ENCODE measurements at regions not wholly inside any gene's neighbourhood (a gene's known extent, or its start where the extent isn't known, plus 50 kb on each side); places are given as distances from the start of the nearest gene placed in this dataset.
"Not testable (repeated sequence)": the region's sequence is repeated elsewhere in the genome, so short reads cannot be mapped to it uniquely, and the experiment has no call there.

DNA sequence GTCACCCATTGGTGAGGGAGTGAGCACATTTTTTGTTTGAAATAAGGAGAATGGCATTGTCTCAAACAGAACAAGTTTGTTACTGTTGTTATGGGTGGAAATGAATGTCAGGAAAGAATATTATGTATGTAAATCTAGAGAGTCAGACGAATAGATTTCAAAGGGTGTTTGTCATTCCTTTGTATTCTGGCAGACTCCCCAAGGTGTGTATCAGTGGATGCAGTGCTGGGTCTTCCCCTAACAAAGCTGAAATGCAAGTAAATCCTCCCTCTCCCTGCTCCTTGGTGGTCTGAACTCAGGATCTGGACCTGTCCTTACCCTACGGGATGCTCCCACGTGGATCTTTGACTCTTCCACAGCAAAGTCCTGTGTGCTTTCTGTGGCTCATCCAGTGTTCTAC lies 139.5 kb upstream of the ZNF516 start:
- no peak for DNase-seq

DNA sequence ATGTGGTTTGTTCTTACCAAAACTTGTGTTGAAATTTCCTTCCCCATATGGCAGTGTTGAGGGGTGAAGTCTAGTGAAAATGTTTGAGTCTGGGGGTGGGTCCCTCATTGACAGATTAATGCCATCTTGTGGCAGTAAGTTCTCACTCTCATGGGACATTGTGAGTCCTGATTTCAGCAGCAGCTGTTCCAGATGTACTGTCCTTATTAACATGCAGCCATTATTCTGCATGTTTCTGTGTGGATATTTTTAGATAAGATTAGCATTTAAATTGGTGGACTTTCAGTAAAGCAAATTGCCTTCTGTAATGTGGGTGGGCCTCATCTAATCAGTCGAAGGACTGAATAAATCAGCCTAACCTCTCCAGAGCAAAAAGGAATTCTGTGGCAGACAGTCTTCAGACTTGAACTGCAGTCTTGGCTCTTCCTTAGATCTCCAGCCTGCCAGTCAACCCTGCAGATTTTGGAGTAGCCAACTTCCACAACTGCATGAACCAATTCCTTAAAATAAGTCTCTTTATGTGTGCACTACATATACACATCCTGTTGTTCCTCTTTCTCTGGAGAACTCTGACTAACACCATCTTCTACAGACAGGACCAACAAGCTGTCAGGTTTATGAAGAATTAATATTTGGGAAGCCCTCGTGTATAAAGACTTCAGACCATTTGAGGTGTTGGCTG lies 138.7 kb upstream of the ZNF516 start:
- DNase-seq: no peak

DNA sequence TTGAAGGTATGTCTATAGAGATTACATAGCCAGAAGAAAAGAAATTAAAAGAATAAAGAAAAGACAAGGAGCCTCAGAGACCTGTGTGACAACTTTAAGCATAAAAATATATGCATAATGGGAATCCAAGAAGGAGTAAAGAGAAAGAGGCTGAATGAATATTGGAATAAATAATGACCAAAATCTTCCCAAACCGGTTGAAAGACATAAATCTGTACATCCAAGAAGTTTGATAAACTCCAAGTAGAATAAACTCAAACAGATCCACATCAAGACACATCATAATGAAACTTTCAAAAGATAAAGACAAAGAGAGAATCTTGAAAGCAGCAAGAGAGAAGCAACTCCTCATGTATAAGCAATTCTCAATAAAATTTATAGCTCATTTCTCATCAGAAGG lies 132.4 kb upstream of the ZNF516 start:
- DNase-seq: no peak

DNA sequence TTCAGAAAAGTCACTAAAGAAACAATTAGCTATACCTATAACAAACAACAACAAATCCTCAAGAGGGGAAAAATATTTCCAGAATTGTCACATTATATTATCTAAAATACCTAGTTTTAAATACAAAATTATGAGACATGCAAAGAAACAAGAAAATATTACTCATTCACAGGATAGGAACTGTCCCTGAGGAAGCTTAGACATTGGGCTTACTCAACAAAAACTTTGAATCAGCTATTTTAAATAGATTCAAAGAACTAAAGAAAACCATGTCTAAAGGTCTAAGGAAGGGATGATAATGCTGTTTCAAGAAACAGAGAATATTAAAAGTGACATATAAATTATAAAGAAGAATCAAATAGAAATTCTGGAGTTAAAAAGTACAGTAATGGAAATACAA lies 131.9 kb upstream of the ZNF516 start:
- no peak for DNase-seq

DNA sequence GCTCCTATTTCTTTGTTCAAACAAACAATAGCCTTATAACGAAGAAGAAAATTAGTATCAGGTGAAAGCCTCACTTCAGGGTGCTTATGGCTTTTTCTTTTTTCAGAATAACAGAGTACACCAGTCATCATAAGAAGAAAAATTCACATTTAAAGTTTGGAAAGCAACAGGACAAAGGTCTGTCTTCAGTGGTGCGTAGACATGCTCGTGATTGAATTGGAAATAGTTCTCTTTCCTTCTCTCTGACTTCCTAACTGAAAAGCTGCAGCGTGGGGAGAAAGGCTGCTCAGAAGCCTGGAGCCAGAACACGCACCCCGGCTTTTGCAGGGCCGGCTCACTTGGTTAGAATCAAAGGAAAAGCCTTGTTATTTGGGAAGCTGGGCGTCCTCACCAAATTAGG lies 127.6 kb upstream of the ZNF516 start:
- no peak for DNase-seq

DNA sequence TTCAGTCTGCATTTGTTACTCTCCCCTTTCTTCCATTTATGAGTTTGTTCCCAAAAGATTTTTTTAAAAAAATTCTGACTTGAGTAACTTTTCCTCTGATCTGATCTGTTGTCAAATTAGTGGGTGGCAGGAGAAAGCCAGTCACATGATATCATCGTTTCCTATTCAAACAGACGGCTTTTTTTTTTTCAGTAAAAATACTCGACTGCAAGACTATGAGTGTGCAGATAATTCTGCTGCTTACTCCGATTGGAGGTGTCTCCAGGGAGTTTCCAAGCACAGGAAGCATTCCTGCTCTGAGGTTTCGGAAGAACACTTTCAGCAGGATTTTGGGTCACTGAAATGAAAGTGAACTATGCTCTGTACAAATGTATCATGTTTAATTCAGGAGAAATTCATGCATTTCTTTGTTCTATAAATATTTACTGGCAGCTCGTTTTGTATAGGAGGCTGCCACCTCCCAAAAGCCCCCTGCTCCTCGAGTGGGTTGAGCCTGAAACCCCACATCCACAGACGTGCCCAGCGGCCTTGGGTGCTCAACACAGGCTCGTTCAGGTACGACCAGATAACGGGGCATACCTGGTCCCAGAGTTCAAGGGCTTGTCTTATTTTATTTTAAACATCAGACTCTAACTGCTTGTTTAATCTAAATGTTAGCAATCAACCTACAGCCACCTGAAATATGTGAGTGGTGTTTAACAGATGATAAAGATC lies 126.9 kb upstream of the ZNF516 start:
- no peak for DNase-seq

DNA sequence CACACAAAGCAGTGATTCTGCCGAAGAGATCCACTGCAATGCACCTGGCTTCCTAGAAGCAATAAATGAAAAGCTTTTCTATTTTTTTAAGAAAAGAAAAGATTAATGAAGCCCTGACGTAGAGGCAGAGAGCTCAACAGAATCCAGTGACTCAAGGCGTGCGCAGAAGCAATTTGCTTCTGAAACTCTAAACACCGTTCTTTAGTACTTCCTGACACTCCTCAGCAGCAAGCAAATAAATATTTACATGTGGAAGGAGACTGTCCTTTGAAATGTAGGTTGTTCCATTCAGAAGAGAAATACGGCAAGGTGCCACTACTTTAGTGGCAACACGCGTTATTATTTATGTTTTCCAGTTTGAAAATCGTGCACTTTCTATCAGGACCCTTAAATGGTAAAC lies 126.2 kb upstream of the ZNF516 start:
- DNase-seq: no peak

DNA sequence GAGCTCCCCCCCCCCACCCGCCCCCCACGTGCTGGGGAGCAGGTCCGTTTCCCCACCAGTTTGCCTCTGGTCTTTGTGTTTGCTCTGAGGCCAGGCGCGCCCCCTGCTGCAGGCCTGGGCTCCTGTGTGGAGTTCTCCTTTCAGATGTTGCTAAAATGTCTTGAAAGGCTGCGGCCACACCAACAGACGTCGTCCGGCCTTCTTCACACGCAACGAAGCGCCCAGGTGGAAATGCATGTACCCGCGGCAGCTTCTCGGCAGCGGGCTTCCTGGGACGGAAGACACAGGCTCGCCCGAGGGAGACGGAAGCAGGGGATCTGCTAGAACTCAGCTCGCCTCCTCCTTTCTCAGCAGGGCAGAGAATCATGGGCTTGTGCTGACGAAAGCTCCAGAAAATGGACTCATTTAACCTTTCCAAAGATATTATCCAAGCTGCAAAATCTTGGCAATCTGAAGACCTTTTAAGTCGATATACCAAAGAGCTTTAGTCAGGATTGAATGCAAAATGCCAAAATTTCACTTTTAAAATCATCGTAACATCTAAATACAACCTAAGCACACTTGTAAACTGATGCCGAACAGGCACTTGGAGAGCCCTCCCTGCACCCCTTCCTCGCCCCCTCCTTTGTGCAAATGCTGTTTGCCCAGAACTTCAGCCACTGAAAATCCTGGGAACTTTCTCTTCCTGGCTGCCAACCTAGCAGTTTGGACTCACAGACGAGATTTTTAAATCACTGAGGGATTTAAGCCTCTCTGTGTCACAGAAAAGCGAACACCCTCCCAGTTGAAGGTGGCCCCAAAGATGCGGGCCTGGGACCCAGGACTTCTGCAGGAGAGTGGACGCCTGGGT lies 125.5 kb upstream of the ZNF516 start:
- peak; percentile 42 for DNase-seq

DNA sequence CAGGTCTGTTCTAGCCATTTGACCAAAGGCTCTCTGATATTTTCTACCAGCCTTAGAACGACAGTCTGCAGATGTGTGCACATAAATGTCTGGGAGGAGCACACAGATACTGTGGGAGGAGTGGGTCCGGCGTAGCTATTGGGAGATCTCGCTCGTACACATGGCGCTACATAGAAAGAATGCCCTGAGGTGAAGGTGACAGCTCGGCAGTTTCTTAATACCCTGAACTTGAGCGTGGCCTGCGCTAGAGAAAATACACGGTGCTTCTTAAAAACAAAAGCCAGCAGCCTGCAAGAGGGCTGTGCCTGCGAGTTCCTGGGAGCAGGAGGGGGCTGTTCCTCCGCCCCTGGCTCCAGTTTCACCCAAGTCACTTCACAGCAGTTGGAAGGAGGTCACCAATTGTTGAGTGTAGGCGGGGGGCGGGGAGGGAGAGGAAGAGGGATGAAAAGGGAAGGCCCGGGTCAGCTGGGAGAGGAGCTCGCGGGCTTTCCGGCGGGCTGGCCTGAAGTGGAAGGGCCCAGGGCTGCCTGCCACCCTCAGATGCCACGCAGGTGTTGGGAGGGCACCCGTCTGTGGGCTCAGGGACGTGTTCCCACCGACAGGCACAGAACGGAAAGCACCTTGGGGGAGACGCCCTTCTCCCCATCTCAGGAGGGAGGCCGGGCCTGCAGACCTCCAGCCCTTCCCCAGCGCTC lies 124.7 kb upstream of the ZNF516 start:
- peak; percentile 78 for DNase-seq

DNA sequence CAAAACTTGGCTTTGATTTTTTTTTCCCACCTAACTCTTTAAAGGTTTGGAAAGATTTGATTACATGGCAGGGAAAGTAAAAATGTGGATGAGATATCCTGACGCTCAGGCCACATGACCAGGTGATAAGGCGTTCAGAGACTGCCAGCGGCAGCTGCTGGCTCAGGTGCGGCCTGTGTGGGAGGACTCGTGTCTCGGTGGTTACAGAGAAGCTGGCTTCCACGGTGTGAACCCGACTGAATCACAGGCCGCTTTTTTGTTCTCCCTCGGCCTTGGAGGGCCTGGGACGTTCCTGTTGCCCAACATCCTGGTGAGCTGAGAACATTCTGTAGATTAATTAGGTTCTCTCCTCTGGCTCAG lies 124.2 kb upstream of the ZNF516 start:
- DNase-seq: no peak

DNA sequence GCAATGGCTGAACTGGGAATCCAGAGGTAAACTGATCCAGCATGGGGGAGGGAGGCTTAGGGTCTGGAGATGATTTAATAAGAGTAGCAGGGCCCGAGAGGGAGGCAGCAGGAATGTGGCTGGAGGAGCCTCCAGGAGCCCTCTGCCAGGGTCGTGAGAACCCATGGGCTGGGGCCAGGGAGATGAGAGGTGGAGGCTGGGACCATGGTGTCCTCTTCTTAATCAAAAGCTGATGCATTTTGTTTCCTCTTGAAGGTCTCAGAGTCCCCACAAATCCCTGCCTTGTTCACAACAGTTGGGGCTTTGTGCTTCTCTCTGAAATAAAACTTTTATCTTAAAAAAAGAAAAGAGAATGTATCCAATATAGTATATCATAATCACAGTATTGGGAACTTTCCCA lies 123.7 kb upstream of the ZNF516 start:
- no peak for DNase-seq

DNA sequence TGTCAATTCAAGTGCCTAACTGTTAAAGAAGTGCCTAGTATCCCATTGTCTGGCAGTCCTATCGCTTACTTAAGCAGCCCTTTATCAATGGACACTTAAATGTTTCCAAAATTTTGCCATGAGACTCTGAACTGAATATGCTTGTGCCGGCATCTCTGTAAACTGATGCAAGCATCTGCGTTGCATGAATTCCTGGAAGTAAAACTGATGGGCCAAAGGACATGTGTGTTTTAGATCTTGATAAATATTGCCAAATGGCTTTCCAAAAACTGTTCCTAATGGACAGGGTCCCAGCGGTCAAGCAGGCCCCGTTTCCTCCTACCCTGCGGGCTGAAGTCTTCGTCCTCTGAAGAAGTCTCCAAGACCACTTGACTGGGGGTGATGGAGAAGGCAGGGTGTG lies 121.3 kb upstream of the ZNF516 start:
- no peak for DNase-seq

DNA sequence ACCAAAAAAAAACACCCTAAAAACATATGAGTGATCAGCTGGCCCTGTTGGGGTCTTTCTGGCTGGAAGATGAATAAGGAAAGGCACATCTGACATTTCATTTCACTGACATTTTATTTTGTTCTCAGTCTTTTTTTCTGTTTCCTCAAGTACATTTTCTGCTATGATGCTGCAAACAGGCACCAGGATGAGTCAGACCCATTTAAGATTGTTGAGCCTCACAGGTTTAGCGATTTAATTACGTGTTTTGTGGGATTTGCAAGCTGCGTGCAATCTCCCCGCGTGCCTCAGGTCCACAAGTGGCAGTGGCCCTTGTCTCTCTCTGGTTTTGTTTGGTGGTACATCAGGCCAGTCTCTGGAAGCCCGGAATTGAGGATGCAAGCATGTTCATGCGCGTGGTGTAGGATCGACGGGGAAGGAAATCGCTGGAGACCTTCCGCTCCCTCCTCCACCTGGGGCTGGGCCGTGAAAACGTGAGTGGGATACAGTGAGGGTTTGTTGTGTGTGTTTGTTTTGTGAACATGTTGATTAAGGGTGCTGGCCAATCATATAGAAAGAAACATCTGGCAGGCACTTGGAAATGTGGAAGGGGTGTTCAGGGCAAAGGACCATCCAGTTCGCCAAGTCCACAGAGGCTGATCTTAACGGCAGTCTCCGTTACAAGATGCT lies 120.2 kb upstream of the ZNF516 start:
- no peak for DNase-seq

DNA sequence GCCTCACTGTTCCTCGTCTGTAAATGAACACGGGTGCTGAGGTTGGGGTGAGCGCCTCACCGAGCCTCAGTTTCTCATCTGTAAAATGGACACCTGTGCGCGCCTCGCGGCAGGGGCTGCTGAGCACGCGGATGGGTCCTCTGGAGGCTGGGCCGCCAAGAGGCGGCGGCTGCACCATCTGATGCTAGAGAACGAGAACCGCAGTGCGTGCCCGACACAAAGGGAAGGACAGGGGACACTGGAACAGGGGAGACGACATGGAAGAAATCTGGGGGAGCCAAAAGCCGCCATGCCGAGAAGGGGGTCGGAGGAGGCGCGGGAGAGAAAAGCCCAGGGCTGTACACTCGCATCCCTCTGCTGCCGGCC lies 118.7 kb upstream of the ZNF516 start:
- DNase-seq: no peak

DNA sequence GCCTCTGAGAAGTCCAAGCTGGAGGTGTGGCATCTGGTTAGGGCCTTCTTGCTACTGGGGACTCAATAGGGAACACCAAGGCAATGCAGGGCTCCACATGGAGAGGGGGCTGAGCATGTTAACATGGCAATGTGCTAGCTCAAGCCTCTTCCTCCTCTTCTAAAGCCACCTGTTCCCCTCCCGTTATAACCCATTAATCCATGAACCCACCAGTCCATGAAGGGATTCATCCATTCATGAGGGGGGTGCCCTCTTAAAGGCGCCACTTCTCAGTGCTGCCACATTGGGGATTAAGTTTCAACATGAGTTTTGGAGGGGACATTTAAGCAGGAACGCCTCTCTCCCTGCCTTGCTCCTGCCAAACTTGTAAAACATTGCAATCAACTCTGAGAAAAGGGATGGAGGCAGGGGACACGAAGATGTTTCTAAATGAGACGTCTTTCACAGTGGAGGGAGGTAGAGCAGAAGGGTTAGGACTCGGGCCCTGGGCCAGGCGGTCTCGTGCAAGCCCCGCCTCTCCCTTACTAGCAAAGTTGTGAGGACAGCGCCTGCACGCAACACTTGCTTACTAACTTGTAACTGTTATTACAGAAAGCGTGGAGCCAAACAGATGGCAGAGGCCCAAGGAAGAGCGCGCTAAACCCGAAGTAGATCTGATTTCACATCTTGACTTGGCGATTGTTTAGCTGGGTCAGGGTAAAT lies 118.2 kb upstream of the ZNF516 start:
- DNase-seq: no peak

DNA sequence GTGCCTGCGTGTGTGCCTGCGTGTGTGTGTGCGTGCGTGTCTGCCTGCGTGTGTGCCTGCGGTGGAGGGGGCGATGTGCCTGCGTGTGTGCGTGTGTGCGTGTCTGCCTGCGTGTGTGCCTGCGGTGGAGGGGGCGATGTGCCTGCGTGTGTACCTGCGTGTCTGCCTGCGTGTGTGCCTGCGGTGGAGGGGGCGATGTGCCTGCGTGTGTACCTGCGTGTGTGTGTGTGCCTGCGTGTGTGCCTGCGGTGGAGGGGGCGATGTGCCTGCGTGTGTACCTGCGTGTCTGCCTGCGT lies 116.7 kb upstream of the ZNF516 start:
- DNase-seq: not testable (repeated sequence)

DNA sequence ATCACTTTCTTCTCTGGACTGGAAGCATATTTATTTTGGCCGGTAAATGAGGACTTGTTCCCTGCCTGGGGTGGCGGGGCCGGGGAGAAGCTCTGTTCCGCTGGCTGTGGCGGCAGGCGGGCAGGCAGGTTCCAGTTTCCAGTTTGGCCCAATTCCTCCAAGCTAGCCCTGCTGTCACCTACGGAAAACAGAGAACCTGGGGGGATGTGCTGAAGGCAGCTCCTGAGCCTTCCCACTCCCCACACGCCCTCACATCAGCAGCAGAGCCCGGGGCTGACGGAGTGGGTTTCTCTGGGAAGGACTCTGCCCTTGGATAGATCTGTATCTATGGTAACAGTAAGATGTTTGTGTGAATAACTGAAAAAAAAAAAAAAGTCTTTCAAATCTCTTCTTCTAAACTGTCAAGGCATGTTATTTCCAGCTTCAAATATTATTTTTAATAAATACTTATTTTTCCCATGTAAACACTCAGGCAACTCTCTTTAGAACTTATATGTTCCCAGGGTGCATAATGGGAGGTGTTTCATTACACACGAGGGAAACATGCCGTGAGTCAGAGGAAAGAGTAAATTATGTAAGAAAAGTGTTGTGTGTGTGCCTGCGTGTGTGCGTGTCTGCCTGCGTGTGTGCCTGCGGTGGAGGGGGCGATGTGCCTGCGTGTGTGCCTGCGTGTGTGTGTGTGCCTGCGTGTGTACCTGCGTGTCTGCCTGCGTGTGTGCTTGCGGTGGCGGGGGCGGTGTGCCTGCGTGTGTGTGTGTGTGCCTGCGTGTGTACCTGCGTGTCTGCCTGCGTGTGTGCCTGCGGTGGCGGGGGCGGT lies 116.1 kb upstream of the ZNF516 start:
- DNase-seq: no peak

DNA sequence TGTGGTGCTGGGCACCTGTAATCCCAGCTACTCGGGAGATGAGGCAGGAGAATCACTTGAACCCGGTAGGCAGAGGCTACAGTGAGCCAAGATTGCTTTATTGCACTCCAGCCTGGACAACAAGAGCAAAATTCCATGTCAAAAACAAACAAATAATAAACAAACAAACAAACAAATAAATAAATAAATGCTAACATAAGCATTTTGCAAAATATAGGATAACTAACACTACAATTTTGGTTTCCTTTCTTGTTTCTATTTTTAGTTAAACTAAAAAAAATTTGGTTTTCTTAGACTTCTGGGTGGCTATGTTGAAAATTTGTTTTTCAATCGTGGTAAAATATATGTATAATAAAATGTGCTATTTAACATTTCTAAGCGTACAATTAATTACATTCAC lies 115.0 kb upstream of the ZNF516 start:
- no peak for DNase-seq

DNA sequence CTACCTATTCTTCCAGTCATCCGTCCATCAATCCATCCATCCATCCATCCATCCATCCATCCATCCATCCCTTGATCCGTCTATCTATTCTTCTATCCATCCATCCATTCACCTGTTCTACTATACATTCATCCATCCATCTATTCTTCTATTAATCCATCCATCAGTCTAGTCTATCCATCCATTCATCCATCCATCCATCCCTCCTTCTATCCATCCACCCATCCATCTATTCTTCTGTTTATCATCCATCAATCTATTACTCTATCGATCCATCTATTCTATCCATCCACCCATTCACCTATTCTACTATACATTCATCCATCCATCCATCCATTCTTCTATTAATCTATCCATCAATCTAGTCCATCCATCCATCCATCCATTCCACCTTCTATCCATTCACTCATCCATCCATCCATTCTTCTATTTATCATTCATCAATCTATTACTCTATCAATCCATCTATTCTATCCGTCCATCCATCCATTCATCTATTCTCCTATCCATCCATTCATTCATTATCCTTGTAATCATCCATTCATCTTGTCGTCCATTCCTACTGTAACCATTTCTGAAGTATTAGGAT lies 110.4 kb upstream of the ZNF516 start:
- no peak for DNase-seq

DNA sequence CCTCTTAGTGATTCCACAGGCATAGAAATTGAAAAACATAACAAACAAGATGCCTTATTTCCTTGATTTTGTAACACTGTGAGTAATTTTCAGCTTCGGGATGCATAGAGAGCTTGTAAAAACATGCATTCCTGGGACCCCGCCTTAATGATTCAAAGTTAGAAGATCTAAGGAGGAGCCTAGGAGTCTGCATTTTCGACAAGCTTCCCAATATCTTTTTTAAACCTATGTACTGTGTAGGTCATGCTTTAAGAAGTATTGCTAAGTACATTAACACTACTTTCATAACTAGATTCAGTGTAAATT lies 109.8 kb upstream of the ZNF516 start:
- DNase-seq: no peak
